K562 (cell line): ENCODE measurements at regions not wholly inside any gene's neighbourhood (a gene's known extent, or its start where the extent isn't known, plus 50 kb on each side); places are given as distances from the start of the nearest gene placed in this dataset.

Source experiments
- CREM ChIP-seq: IDR thresholded peaks from 2 replicates; pipeline ENCODE4 v1.6.1; 2014; ENCODE audit warnings: antibody characterized with exemption, low read depth
- EP400 ChIP-seq: fragments of 450-650 bp; IDR thresholded peaks from 2 replicates; pipeline ENCODE4 v1.6.1; 2017; ENCODE audit warnings: antibody characterized with exemption, mild to moderate bottlenecking, moderate library complexity
- FIP1L1 ChIP-seq: fragments of 200-400 bp; formaldehyde crosslinking; IDR thresholded peaks from 2 replicates; pipeline ENCODE4 v1.6.1; 2018; ENCODE audit warnings: mild to moderate bottlenecking, low read depth, low read length; ENCODE audit not compliant: poor library complexity, severe bottlenecking
- JUN ChIP-seq, 2 experiments: sonication (generic) in 1 of 2; formaldehyde crosslinking in 1 of 2; IDR thresholded peaks; 2 replicates each; pipeline versions ENCODE4 v1.6.1 to v1.8.0; 2012 to 2022; ENCODE audit warnings: borderline replicate concordance in 2 of 2, mild to moderate bottlenecking in 2 of 2, improper control_type of control experiment in 1 of 2, low read depth in 1 of 2, low read length in 1 of 2, missing genetic modification reagents in 1 of 2
- MXI1 ChIP-seq: IDR thresholded peaks from 2 replicates; pipeline ENCODE4 v1.6.1; 2011; ENCODE audit warnings: low read depth, mild to moderate bottlenecking, improper control_type of control experiment, low read length
- NFYB ChIP-seq: IDR thresholded peaks from 2 replicates; pipeline ENCODE4 v1.6.1; 2011; ENCODE audit warnings: mild to moderate bottlenecking, moderate library complexity; ENCODE audit not compliant: insufficient read length; ENCODE audit errors: extremely low read depth
- RB1 ChIP-seq: fragments of 450-650 bp; IDR thresholded peaks from 2 replicates; pipeline ENCODE4 v1.6.1; 2017; ENCODE audit warnings: low read depth, mild to moderate bottlenecking
- RBFOX2 ChIP-seq: fragments of 200-400 bp; formaldehyde crosslinking; IDR thresholded peaks from 2 replicates; pipeline ENCODE4 v1.6.1; 2017; ENCODE audit warnings: low read depth, mild to moderate bottlenecking, low read length, moderate library complexity
- RCOR1 ChIP-seq, 2 experiments: IDR thresholded peaks; 2 replicates each; pipeline ENCODE4 v1.6.1; 2012; ENCODE audit warnings: low read depth in 2 of 2, low read length in 2 of 2, borderline replicate concordance in 1 of 2, improper control_type of control experiment in 1 of 2
- ZBTB40 ChIP-seq, 2 experiments: fragments of 450-650 bp in 1 of 2; sonication (generic) in 1 of 2; formaldehyde crosslinking in 1 of 2; IDR thresholded peaks; 2 replicates each; pipeline versions ENCODE4 v1.7.1 to v1.9.0; 2016 to 2022; ENCODE audit warnings: inconsistent platforms in 1 of 2, mild to moderate bottlenecking in 1 of 2, missing genetic modification reagents in 1 of 2
- TF ChIP-seq, protein P1 (sequence below), 3 experiments: fragments of 200-800 bp in 1 of 3; sonication (Bioruptor generic) in 1 of 3; sonication (generic) in 1 of 3; formaldehyde crosslinking in 1 of 3; IDR thresholded peaks; 2 replicates each; pipeline versions ENCODE4 v1.6.1 to v1.8.0; 2016 to 2022; ENCODE audit warnings: mild to moderate bottlenecking in 2 of 3, missing compliant biosample characterization in 2 of 3, missing genetic modification characterization in 2 of 3, missing genetic modification reagents in 1 of 3

DNA sequence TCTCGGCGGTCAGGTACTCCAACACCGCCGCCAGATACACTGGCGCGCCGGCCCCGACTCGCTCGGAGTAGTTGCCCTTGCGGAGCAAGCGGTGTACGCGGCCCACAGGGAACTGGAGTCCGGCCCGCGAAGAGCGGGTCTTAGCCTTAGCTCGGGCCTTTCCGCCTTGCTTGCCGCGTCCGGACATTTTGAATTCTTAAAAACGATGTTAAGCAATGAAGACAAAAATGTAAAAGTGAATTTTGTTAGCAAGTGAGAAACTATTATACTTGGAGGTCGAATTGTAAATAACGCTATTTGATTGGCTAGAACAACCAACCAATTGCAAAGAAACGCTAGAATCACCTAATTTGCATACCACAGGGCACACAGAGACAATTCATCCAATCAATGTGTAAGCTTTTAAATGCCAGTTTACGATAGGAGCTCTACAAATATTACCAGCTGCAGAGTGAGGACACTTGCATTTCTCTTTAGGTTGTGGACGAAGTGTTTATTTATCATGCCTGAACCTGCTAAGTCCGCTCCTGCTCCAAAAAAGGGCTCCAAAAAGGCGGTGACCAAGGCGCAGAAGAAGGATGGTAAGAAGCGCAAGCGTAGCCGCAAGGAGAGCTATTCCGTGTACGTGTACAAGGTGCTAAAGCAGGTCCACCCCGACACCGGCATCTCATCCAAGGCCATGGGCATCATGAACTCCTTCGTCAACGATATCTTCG is 112.0 kb downstream of the HFE start (continued):
- TF ChIP-seq RBFOX2 (peak; percentile 88), JUN (IDR thresholded peaks at IDR 0.05; ENCODE audit: borderline replicate concordance, low read depth, low read length) (no peak), JUN (CRISPR knock-in tag; IDR thresholded peaks at IDR 0.05; ENCODE audit: borderline replicate concordance) (peak; percentile 71; the same call in 1 of the 2 replicates), EP400 (peak; percentile 53; the same call in 1 of the 2 replicates), ZBTB40 (IDR thresholded peaks at IDR 0.05) (peak; percentile 29; the same call in 1 of the 2 replicates), ZBTB40 (CRISPR knock-in tag; IDR thresholded peaks at IDR 0.05) (0 out of 2 replicates have a peak, but pooled peaks have one; percentile 29), FIP1L1 (peak; percentile 100), NFYB (peak; percentile 96), MXI1 (peak; percentile 13), CREM (peak; percentile 47), RB1 (peak; percentile 78), RCOR1 (IDR thresholded peaks at IDR 0.05; ENCODE audit: borderline replicate concordance in 1 of 2, low read depth in 2 of 2, low read length in 2 of 2) (peak in 1 of 2 experiments; percentile 22; a peak in 3 of 4 replicates)
- TF ChIP-seq, protein P1, sequence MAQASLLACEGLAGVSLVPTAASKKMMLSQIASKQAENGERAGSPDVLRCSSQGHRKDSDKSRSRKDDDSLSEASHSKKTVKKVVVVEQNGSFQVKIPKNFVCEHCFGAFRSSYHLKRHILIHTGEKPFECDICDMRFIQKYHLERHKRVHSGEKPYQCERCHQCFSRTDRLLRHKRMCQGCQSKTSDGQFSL (CRISPR knock-in tag; IDR thresholded peaks at IDR 0.05), result 0 out of 2 replicates have a peak, but pooled peaks have one; percentile 55
- TF ChIP-seq, protein P1 (tag; IDR thresholded peaks at IDR 0.05), result no peak
